Parathyroid adenoma (tissue), 2 donors: ENCODE measurements at regions not wholly inside any gene's neighbourhood (a gene's known extent, or its start where the extent isn't known, plus 50 kb on each side); places are given as distances from the start of the nearest gene placed in this dataset.

Source experiments
- H2AFZ ChIP-seq: fragments of 300-600 bp; sonication (generic); one replicate; pipeline ENCODE4 v1.7.0; 2017; ENCODE audit warnings: antibody characterized with exemption, mild to moderate bottlenecking
- H3K27ac ChIP-seq: fragments of 300-600 bp; sonication (generic); one replicate; pipeline ENCODE4 v1.7.0; 2017
- H3K27me3 ChIP-seq: fragments of 300-600 bp; sonication (generic); one replicate; pipeline ENCODE4 v1.7.0; 2017; ENCODE audit warnings: low read length; ENCODE audit not compliant: control insufficient read depth, insufficient read depth
- H3K36me3 ChIP-seq: fragments of 300-600 bp; sonication (generic); one replicate; pipeline ENCODE4 v1.7.0; 2017; ENCODE audit warnings: low read length; ENCODE audit not compliant: control insufficient read depth, insufficient read depth
- H3K4me1 ChIP-seq: fragments of 300-600 bp; sonication (generic); one replicate; pipeline ENCODE4 v1.7.0; 2017; ENCODE audit warnings: control low read depth
- H3K4me2 ChIP-seq: fragments of 300-600 bp; sonication (generic); one replicate; pipeline ENCODE4 v1.7.0; 2017; ENCODE audit warnings: low read length
- H3K4me3 ChIP-seq: fragments of 300-600 bp; sonication (generic); one replicate; pipeline ENCODE4 v1.7.0; 2017; ENCODE audit warnings: low read depth, low read length
- H3K79me2 ChIP-seq: fragments of 300-600 bp; sonication (generic); one replicate; pipeline ENCODE4 v1.7.0; 2017; ENCODE audit warnings: control low read depth
- H3K9ac ChIP-seq: fragments of 300-600 bp; sonication (generic); one replicate; pipeline ENCODE4 v1.7.0; 2017; ENCODE audit warnings: mild to moderate bottlenecking
- H3K9me3 ChIP-seq: fragments of 300-600 bp; sonication (generic); one replicate; pipeline ENCODE4 v1.7.0; 2017; ENCODE audit warnings: low read length; ENCODE audit not compliant: control insufficient read depth
- CTCF ChIP-seq: fragments of 300-600 bp; sonication (generic); IDR thresholded peaks from one replicate; pipeline ENCODE4 v1.7.0; 2017; ENCODE audit warnings: antibody characterized with exemption, mild to moderate bottlenecking
- donor health status: primary hyperparathyroidism.

- H3K27me3 ChIP-seq: no peaks in the 10 kb centered on the region
- no peak for TF ChIP-seq CTCF
- H3K4me3 ChIP-seq: no peak overlapping the region
- no peaks in the 10 kb centered on the region for H3K36me3 ChIP-seq
- H3K4me2 ChIP-seq: no peak overlapping the region
- no peak overlapping the region for H3K9ac ChIP-seq
- H2AFZ ChIP-seq: no peak overlapping the region
- H3K79me2 ChIP-seq: no peaks in the 10 kb centered on the region
- no peaks in the 10 kb centered on the region for H3K4me1 ChIP-seq
- H3K27ac ChIP-seq: no peak overlapping the region
- no peaks in the 10 kb centered on the region for H3K9me3 ChIP-seq
These were observed 575.0 kb downstream of the CHSY3 start for GRCh38 chr5:130479045-130479804.

- Histone ChIP-seq H3K4me2 (no peak overlapping the region), H3K9me3 (no peaks in the 10 kb centered on the region)
- no peak for TF ChIP-seq CTCF
These were observed 572.1 kb downstream of the CHSY3 start for GRCh38 chr5:130476325-130476724.

GRCh38 chr5:130462516-130462915 lies 558.3 kb downstream of the CHSY3 start:
- no peak for TF ChIP-seq CTCF
- Histone ChIP-seq H3K36me3 (no peaks in the 10 kb centered on the region), H3K27ac (no peak overlapping the region), H3K9me3 (no peaks in the 10 kb centered on the region), H3K4me3 (no peak overlapping the region), H3K27me3 (no peaks in the 10 kb centered on the region), H2AFZ (no peak overlapping the region), H3K9ac (no peak overlapping the region), H3K79me2 (no peaks in the 10 kb centered on the region), H3K4me2 (no peak overlapping the region), H3K4me1 (no peaks in the 10 kb centered on the region)

More at GRCh38 chr5:130476325-130476724, 572.1 kb downstream of the CHSY3 start:
- H3K27me3 ChIP-seq: no peaks in the 10 kb centered on the region
- H3K36me3 ChIP-seq: no peaks in the 10 kb centered on the region
- no peaks in the 10 kb centered on the region for H3K4me1 ChIP-seq
- H2AFZ ChIP-seq: no peak overlapping the region
- H3K27ac ChIP-seq: no peak overlapping the region
- H3K4me3 ChIP-seq: no peak overlapping the region
- H3K9ac ChIP-seq: no peak overlapping the region
- H3K79me2 ChIP-seq: no peaks in the 10 kb centered on the region

GRCh38 chr5:130455175-130455574 lies 550.9 kb downstream of the CHSY3 start:
- H3K36me3 ChIP-seq: no peaks in the 10 kb centered on the region
- H3K4me1 ChIP-seq: no peaks in the 10 kb centered on the region
- no peak overlapping the region for H2AFZ ChIP-seq
- H3K4me2 ChIP-seq: no peak overlapping the region
- no peaks in the 10 kb centered on the region for H3K27me3 ChIP-seq
- no peaks in the 10 kb centered on the region for H3K79me2 ChIP-seq
- H3K9me3 ChIP-seq: no peaks in the 10 kb centered on the region
- H3K27ac ChIP-seq: no peak overlapping the region
- H3K9ac ChIP-seq: no peak overlapping the region
- H3K4me3 ChIP-seq: no peak overlapping the region
- TF ChIP-seq CTCF: no peak

GRCh38 chr5:130452744-130453143 lies 548.5 kb downstream of the CHSY3 start:
- Histone ChIP-seq H3K4me3 (no peak overlapping the region), H3K27ac (no peak overlapping the region), H3K27me3 (no peaks in the 10 kb centered on the region), H3K36me3 (no peaks in the 10 kb centered on the region), H3K9me3 (no peaks in the 10 kb centered on the region), H3K79me2 (no peaks in the 10 kb centered on the region), H3K9ac (no peak overlapping the region), H3K4me2 (no peak overlapping the region), H3K4me1 (no peaks in the 10 kb centered on the region), H2AFZ (no peak overlapping the region)
- no peak for TF ChIP-seq CTCF
